Inflammatory macrophage treated with lipopolysaccharide for 4 hours (primary cell): ENCODE measurements at regions not wholly inside any gene's neighbourhood (a gene's known extent, or its start where the extent isn't known, plus 50 kb on each side); places are given as distances from the start of the nearest gene placed in this dataset.
A peak's percentile ranks its signal among the peaks of the same experiment; 100 is the strongest.
"Not testable (repeated sequence)": the region's sequence is repeated elsewhere in the genome, so short reads cannot be mapped to it uniquely, and the experiment has no call there.

Source experiments
- DNase-seq: peaks from one replicate; pipeline ENCODE4 v3.0.0-alpha.2; 2020

GRCh38 chr13:44695520-44695919 is 119.4 kb upstream of the TSC22D1 start:
- DNase-seq = no peak

- no peak for DNase-seq
Observed at GRCh38 chr13:44694842-44695241, 118.7 kb upstream of the TSC22D1 start.

- no peak for DNase-seq
Observed at GRCh38 chr13:44694291-44694690, 118.2 kb upstream of the TSC22D1 start.

GRCh38 chr13:44693156-44693764 is 117.1 kb upstream of the TSC22D1 start:
- DNase-seq = no peak

- no peak for DNase-seq
Observed at GRCh38 chr13:44692173-44692713, 116.1 kb upstream of the TSC22D1 start.

GRCh38 chr13:44690376-44690775 is 114.2 kb upstream of the TSC22D1 start:
- DNase-seq = no peak

DNA sequence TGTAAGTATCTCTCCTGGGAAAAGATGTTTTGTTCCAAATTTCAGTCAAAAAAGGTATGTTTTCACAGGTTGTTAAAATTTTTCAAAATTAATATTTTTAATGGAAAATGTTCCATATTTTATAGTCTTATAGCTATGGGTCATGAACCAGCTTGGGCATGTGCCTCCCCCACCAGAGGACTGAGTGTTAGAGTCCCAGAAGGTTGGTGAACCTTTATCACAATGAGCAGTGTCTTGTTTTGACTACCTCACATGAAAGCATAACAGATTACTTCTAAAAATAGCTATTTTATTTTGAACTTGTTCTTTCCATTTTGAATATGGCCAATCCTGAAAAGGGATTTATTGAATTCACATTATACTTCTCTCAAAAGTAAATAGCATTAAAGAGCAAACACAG is 112.5 kb upstream of the TSC22D1 start:
- DNase-seq = no peak

DNA sequence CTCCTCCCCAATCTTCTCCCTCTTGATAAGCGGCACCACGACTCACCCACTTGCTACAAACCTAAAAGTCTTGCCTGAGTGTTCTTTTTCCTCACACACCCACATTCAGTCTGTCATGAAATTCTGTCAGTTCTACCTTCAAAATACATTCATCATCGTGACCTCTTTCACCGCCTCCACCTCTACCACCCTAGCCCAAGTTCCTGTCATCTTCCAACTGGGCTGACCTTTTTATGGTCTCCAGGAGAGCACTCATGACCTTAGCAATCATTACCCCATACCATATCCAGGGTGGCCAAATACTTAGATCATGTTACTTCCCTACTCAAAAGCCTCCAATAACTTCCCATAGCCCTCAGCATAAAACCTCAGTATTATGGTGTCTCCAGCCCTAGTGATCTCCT is 110.4 kb upstream of the TSC22D1 start:
- DNase-seq = peak; percentile 57

GRCh38 chr13:44685641-44686040 is 109.5 kb upstream of the TSC22D1 start:
- no peak for DNase-seq

DNA sequence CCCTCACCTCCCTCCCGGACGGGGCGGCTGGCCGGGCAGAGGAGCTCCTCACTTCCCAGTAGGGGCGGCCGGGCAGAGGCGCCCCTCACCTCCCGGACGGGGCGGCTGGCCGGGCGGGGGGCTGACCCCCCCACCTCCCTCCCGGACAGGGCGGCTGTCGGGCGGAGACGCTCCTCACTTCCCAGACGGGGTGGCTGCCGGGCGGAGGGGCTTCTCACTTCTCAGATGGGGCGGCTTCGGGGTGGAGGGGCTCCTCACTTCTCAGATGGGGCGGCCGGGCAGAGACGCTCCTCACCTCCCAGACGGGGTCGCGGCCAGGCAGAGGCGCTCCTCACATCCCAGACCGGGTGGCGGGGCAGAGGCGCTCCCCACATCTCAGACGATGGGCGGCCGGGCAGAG is 106.3 kb upstream of the TSC22D1 start:
- DNase-seq = not testable (repeated sequence)

- DNase-seq = no peak
Observed at GRCh38 chr13:44680746-44681355, 104.7 kb upstream of the TSC22D1 start.

DNA sequence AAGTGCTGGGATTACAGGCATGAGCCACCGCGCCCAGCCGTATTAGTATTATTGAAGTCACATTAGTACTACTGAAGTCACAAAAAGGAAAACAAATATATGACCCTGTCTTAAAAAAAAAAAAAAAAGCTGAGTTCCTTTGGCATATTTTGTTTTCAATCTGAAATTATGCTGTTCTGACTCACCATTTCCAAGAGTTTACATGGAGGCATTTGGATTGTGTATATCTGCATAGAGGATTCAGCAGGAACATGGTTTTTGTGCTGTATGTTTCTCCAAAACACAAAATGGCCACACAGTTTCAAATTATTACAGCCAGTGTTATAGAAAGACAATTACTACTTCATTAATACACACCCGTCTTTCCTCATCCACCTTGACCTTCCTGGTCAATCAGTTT is 103.5 kb upstream of the TSC22D1 start:
- DNase-seq = no peak

- no peak for DNase-seq
Observed at GRCh38 chr13:44678197-44678596, 102.1 kb upstream of the TSC22D1 start.

GRCh38 chr13:44676534-44676933 is 100.4 kb upstream of the TSC22D1 start:
- DNase-seq = no peak

DNA sequence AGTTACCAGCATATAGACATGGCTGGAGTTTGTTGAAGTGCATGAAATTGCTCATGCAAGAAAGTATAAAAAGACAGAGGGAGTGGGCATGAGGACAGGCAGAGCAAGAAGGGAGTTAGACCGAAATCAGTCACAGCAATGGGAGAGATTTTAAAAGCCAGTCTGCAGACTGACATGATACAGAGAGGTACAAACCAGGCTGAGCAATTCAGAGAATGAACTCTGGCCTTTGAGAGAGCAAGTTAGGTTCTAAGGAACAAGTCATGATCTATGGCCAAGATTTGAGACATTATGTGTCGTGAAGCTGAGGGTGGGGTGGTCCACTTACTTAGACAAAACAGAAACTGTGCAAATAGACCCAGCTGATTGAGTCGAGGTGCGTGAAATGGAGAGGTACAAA is 93.4 kb upstream of the TSC22D1 start:
- DNase-seq = no peak

GRCh38 chr13:44668688-44669087 is 92.6 kb upstream of the TSC22D1 start:
- no peak for DNase-seq

- peak; percentile 46 for DNase-seq
Observed at GRCh38 chr13:44667943-44668342, 91.8 kb upstream of the TSC22D1 start.

- DNase-seq = not testable (repeated sequence)
Observed at GRCh38 chr13:44666538-44666937, 90.4 kb upstream of the TSC22D1 start.

DNA sequence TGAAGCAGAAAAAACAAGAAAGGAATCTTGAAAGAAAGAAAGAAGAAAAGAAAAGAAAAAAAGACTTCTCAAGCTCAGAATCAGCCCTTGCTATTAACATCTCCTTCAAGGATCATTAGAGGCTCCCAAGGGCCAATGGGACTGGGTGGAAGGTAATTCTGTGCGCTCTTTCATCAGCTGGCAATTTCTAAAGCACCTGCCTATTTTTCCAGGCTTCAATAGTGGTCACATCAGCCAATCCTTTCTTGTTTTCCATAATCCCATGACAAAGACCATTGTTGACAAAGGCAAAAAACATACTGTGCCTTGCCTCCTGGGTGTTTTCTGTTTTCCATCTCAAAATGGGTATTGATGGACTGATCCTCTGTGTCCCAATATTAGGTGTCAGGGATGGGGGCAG is 88.2 kb upstream of the TSC22D1 start:
- no peak for DNase-seq

GRCh38 chr13:44662515-44662914 is 86.4 kb upstream of the TSC22D1 start:
- DNase-seq = no peak

DNA sequence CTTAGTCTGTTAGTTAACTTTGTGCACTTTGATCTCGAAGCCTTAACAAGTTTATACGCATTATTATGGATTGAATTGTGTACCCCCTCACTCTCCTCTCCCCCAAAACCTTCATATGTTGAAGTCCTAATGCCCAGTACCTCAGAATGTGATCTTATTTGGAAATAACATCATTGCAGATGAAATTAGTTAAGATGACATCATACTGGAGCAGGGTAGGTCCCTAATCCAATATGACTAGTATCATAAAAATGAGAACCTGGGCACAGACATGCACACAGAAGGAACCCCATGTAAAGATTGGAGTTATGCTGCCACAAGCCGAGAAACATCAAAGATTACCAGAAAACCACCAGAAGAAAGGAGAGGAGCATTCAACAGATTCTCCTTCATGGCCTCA is 85.8 kb upstream of the TSC22D1 start:
- no peak for DNase-seq

DNA sequence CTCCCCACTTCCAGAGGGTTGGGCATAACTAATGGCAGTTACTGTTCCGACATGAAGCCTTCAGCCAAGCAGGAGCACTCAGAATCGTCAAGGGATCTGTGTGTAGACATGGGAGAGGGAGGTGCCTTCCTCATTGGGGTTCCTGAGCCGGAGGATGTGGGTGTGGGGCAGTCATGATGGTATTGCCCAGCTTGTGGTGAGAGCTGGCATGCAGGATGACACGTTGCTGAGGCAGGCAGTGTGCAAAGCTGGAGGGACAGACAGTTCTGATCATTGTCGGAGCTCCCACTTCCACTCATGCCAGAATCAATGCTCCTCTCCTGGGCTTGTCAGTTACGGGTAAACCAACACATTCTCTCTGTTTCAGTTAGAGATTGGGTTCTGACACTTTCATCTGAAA is 83.9 kb upstream of the TSC22D1 start:
- DNase-seq = no peak

- no peak for DNase-seq
Observed at GRCh38 chr13:44652962-44653660, 77.0 kb upstream of the TSC22D1 start.

GRCh38 chr13:44652168-44652567 is 76.0 kb upstream of the TSC22D1 start:
- no peak for DNase-seq
